SK-N-SH treated with all-trans-retinoic acid at 6 μM for 48 hours (cell line): ENCODE measurements at regions not wholly inside any gene's neighbourhood (a gene's known extent, or its start where the extent isn't known, plus 50 kb on each side); places are given as distances from the start of the nearest gene placed in this dataset.
"Not testable (repeated sequence)": the region's sequence is repeated elsewhere in the genome, so short reads cannot be mapped to it uniquely, and the experiment has no call there.

Experiments
- ATAC-seq: fragments of 200-7000 bp; cut with Tn5 transposase; 3 replicates; pipeline ENCODE4 v1.9.1; 2020; ENCODE audit warnings: mild to moderate bottlenecking, moderate library complexity
- BACH2 ChIP-seq: fragments of 250-450 bp; sonication (Bioruptor Pico); IDR thresholded peaks from 2 replicates; pipeline ENCODE4 v1.9.0; 2021; ENCODE audit warnings: mild to moderate bottlenecking, borderline replicate concordance
- ESRRG ChIP-seq: fragments of 250-450 bp; sonication (Bioruptor Pico); IDR thresholded peaks from 2 replicates; pipeline ENCODE4 v1.6.1; 2021; ENCODE audit warnings: mild to moderate bottlenecking
- GLIS3 ChIP-seq: fragments of 250-450 bp; sonication (Bioruptor Pico); IDR thresholded peaks from 2 replicates; pipeline ENCODE4 v1.5.0; 2020; ENCODE audit warnings: mild to moderate bottlenecking, moderate library complexity
- ISL1 ChIP-seq: fragments of 250-450 bp; sonication (Bioruptor Pico); IDR thresholded peaks from 2 replicates; pipeline ENCODE4 v2.1.2; 2022; ENCODE audit warnings: mild to moderate bottlenecking, moderate library complexity
- SNAI2 ChIP-seq: fragments of 250-450 bp; sonication (Bioruptor Pico); IDR thresholded peaks from 2 replicates; pipeline ENCODE4 v1.5.0; 2020; ENCODE audit warnings: mild to moderate bottlenecking, moderate library complexity
- TCF4 ChIP-seq: fragments of 250-450 bp; sonication (Bioruptor Pico); IDR thresholded peaks from 2 replicates; pipeline ENCODE4 v1.8.0; 2021; ENCODE audit warnings: mild to moderate bottlenecking, moderate library complexity, borderline replicate concordance
- ZFP3 ChIP-seq: fragments of 250-450 bp; sonication (Bioruptor Pico); IDR thresholded peaks from 2 replicates; pipeline ENCODE4 v1.5.0; 2020; ENCODE audit warnings: mild to moderate bottlenecking, moderate library complexity
- ZFP30 ChIP-seq: fragments of 450-650 bp; formaldehyde crosslinking; IDR thresholded peaks from 2 replicates; pipeline ENCODE4 v1.5.0; 2022; ENCODE audit warnings: mild to moderate bottlenecking, moderate library complexity
- ZNF8 ChIP-seq: fragments of 450-650 bp; formaldehyde crosslinking; IDR thresholded peaks from 2 replicates; pipeline ENCODE4 v1.5.0; 2020; ENCODE audit warnings: mild to moderate bottlenecking, moderate library complexity
- TF ChIP-seq, protein P1 (sequence below): fragments of 250-450 bp; sonication (Bioruptor Pico); IDR thresholded peaks from 2 replicates; pipeline ENCODE4 v1.8.0; 2020; ENCODE audit warnings: mild to moderate bottlenecking, moderate library complexity, borderline replicate concordance
- TF ChIP-seq, protein P2 (sequence below): fragments of 250-450 bp; sonication (Bioruptor Pico); IDR thresholded peaks from 2 replicates; pipeline ENCODE4 v1.5.0; 2020; ENCODE audit warnings: mild to moderate bottlenecking, moderate library complexity
- TF ChIP-seq, protein P3 (sequence below): fragments of 250-450 bp; sonication (Bioruptor Pico); IDR thresholded peaks from 2 replicates; pipeline ENCODE4 v1.5.1; 2021; ENCODE audit warnings: mild to moderate bottlenecking, moderate library complexity
- TF ChIP-seq, protein P4 (sequence below): fragments of 250-450 bp; sonication (Bioruptor Pico); IDR thresholded peaks from 2 replicates; pipeline ENCODE4 v1.8.0; 2021; ENCODE audit warnings: low read depth, mild to moderate bottlenecking, moderate library complexity, borderline replicate concordance

DNA sequence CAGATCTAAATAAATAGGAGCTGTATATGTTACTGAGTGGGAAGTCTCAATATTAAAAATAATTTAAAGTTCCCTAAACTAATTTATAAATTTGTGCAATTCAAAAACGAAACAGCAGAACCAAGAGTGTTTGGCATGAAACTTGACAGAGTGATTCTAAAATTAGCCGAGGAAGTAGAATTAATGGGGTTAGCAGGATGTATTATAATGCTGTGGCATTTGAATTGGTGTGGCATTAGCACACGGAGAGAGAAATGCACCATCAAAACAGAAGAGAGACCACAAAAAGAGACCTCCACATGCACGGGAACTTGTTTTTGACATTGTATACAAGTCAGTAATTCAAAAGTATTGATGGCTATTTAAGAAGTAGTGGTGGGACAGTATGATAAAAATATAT lies 366.0 kb upstream of the RGS6 start:
- no peak for ATAC-seq
- no peak for TF ChIP-seq BACH2
- TF ChIP-seq, protein P1, sequence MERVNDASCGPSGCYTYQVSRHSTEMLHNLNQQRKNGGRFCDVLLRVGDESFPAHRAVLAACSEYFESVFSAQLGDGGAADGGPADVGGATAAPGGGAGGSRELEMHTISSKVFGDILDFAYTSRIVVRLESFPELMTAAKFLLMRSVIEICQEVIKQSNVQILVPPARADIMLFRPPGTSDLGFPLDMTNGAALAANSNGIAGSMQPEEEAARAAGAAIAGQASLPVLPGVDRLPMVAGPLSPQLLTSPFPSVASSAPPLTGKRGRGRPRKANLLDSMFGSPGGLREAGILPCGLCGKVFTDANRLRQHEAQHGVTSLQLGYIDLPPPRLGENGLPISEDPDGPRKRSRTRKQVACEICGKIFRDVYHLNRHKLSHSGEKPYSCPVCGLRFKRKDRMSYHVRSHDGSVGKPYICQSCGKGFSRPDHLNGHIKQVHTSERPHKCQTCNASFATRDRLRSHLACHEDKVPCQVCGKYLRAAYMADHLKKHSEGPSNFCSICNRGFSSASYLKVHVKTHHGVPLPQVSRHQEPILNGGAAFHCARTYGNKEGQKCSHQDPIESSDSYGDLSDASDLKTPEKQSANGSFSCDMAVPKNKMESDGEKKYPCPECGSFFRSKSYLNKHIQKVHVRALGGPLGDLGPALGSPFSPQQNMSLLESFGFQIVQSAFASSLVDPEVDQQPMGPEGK (CRISPR knock-in tag), result no peak
- TF ChIP-seq GLIS3 (CRISPR knock-in tag), result no peak
- TF ChIP-seq, protein P2, sequence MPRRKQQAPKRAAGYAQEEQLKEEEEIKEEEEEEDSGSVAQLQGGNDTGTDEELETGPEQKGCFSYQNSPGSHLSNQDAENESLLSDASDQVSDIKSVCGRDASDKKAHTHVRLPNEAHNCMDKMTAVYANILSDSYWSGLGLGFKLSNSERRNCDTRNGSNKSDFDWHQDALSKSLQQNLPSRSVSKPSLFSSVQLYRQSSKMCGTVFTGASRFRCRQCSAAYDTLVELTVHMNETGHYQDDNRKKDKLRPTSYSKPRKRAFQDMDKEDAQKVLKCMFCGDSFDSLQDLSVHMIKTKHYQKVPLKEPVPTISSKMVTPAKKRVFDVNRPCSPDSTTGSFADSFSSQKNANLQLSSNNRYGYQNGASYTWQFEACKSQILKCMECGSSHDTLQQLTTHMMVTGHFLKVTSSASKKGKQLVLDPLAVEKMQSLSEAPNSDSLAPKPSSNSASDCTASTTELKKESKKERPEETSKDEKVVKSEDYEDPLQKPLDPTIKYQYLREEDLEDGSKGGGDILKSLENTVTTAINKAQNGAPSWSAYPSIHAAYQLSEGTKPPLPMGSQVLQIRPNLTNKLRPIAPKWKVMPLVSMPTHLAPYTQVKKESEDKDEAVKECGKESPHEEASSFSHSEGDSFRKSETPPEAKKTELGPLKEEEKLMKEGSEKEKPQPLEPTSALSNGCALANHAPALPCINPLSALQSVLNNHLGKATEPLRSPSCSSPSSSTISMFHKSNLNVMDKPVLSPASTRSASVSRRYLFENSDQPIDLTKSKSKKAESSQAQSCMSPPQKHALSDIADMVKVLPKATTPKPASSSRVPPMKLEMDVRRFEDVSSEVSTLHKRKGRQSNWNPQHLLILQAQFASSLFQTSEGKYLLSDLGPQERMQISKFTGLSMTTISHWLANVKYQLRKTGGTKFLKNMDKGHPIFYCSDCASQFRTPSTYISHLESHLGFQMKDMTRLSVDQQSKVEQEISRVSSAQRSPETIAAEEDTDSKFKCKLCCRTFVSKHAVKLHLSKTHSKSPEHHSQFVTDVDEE (CRISPR knock-in tag), result no peak
- TF ChIP-seq, protein P3, sequence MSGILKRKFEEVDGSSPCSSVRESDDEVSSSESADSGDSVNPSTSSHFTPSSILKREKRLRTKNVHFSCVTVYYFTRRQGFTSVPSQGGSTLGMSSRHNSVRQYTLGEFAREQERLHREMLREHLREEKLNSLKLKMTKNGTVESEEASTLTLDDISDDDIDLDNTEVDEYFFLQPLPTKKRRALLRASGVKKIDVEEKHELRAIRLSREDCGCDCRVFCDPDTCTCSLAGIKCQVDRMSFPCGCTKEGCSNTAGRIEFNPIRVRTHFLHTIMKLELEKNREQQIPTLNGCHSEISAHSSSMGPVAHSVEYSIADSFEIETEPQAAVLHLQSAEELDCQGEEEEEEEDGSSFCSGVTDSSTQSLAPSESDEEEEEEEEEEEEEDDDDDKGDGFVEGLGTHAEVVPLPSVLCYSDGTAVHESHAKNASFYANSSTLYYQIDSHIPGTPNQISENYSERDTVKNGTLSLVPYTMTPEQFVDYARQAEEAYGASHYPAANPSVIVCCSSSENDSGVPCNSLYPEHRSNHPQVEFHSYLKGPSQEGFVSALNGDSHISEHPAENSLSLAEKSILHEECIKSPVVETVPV, result no peak
- TF ChIP-seq ISL1 (CRISPR knock-in tag), result no peak
- TF ChIP-seq SNAI2 (CRISPR knock-in tag), result no peak
- TF ChIP-seq, protein P4, sequence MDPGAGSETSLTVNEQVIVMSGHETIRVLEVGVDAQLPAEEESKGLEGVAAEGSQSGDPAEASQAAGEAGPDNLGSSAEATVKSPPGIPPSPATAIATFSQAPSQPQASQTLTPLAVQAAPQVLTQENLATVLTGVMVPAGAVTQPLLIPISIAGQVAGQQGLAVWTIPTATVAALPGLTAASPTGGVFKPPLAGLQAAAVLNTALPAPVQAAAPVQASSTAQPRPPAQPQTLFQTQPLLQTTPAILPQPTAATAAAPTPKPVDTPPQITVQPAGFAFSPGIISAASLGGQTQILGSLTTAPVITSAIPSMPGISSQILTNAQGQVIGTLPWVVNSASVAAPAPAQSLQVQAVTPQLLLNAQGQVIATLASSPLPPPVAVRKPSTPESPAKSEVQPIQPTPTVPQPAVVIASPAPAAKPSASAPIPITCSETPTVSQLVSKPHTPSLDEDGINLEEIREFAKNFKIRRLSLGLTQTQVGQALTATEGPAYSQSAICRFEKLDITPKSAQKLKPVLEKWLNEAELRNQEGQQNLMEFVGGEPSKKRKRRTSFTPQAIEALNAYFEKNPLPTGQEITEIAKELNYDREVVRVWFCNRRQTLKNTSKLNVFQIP (CRISPR knock-in tag), result no peak

DNA sequence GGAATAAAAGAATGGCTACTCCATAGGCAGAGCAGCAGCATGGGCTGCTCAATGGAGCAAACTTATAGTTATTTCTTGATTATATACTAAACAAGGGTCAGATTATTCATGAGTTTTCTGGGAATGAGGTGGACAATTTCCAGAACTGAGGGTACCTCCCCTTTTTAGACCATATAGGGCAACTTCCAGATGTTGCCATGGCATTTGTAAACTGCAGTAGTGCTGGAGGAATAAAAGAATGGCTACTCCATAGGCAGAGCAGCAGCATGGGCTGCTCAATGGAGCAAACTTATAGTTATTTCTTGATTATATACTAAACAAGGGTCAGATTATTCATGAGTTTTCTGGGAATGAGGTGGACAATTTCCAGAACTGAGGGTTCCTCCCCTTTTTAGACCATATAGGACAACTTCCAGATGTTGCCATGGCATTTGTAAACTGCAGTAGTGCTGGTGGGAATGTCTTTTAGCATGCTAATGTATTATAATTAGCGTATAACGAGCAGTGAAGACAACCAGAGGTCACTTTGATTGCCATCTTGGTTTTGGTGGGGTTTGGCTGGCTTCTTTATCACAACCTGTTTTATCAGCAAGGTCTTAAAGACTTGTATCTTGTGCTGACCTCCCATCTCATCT lies 364.6 kb upstream of the RGS6 start:
- not testable (repeated sequence) for ATAC-seq

DNA sequence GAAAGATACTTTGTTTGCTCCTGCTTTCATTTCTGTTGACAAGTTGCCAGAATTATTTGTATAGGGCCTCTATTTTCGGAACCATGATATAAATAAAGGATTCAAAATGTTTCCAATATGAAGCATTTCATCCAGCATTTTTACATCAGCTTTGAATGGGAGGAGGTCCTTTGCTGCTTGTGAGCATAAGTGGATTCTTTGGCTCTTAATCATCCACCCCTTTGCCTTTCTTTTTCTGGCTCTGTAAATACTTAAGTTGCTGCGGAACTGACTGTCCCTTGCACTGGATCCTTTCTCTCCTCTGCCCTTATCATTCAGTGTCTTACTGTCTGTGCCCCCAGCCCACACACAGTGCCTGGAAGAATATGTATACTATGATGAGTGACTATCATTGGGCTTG lies 357.3 kb upstream of the RGS6 start:
- TF ChIP-seq ISL1 (CRISPR knock-in tag) (peak; percentile 51), ZFP3 (CRISPR knock-in tag) (no peak), ZNF8 (CRISPR knock-in tag) (no peak), ESRRG (CRISPR knock-in tag) (no peak), TCF4 (CRISPR knock-in tag) (no peak), SNAI2 (CRISPR knock-in tag) (no peak)
- TF ChIP-seq, protein P1 (CRISPR knock-in tag), result 0 out of 2 replicates have a peak, but pooled peaks have one; percentile 30
- TF ChIP-seq, all 23 proteins: peak for 2
- peak; percentile 95 for ATAC-seq

DNA sequence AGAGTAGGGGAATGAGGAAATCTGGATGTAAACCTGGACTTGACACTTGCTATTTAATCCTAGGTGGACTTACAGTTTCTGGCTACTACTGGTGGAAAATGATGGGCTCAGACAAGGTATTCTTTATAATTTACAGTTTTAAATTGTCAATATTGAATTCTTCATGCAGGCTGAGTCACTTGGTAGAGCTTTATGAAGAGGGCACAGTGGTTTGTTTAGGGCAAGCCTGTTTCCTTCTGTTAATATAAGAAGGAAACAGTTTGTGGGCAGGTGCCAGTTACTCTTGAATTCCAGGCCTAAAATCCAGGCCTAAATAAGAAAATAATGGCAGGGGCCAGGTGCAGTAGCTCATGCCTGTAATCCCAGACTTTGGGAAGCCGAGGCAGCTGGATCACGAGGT lies 355.8 kb upstream of the RGS6 start:
- no peak for ATAC-seq
- TF ChIP-seq ESRRG (CRISPR knock-in tag) (no peak), TCF4 (CRISPR knock-in tag) (no peak), ZFP30 (CRISPR knock-in tag) (no peak)
- TF ChIP-seq, protein P1 (CRISPR knock-in tag), result no peak
